NCI-H748 (cell line): ENCODE measurements at regions not wholly inside any gene's neighbourhood (a gene's known extent, or its start where the extent isn't known, plus 50 kb on each side); places are given as distances from the start of the nearest gene placed in this dataset.
A peak's percentile ranks its signal among the peaks of the same experiment; 100 is the strongest.
"Not testable (repeated sequence)": the region's sequence is repeated elsewhere in the genome, so short reads cannot be mapped to it uniquely, and the experiment has no call there.

Source experiments
- DNase-seq: peaks from one replicate; lab custom pipeline; 2025; ENCODE audit not compliant: unreplicated experiment; lab: John Stamatoyannopoulos, UW

DNA sequence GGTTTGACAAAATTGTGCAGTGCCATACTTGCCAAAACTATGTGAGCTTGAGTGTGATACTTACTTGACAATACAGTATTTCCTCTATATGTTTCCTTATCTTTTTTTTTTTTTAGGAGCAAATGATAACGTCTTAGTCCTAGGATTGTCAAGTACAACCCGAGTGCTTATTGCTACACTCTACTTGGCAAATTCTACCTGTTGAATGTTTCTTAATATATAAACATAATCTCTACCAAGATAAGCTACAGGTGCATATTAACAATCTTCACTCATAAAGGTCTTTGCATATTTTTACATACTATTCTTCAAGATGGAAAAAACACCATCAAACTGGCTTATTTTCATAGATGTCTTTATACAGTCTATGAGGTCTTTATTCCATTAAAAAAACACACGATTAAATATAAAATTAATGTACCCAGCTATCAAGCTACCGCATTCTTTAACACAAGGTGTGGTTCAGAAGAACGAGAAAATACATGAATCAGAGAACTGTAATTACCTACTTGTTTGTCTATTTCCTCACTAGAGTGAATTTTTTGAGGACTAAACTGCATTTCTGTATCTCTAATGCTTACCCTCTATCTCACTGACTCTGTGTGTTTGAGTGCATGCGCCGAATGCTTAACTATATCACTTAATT lies 76.1 kb upstream of the PDSS1 start:
- no peak for DNase-seq

DNA sequence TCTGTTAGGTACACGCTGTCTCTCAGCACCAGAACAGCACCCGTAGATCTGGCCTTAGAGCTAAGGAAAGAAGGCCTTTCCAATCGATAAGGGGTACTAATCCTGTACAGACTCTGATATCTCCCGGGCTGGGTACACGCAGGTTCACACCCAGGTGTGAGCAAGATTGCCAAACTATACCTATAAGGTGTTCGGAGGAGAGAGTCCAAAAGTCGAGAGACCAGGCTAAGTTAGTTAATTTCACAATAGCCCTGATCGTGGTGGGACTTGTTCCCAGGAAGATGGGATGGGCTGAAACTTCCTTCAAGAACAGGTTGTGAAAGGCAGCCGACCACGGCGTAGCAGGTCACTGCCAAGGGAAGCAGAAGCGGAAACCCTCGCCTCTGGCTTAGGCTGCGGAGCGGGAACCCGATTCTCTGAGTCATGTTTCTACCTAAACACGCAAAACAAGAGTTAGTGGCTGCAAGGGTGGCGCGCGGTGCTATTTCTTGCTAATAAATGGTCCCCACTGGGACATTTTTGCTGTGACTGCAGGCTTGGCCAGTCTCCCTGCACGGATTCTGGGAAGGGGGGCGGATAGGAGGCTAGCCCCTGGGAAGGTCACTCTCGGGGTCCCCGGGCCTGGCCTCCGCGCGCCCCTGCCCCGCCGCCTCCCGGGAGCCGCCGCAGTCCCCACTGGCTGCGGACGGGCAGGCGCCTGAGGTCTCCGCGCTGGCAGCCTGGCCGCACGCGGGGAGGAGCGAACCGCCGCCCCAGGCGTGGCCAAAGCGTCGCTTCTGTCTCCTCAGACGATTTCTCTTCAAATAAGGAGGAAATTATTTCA lies 75.4 kb upstream of the PDSS1 start:
- no peak for DNase-seq

DNA sequence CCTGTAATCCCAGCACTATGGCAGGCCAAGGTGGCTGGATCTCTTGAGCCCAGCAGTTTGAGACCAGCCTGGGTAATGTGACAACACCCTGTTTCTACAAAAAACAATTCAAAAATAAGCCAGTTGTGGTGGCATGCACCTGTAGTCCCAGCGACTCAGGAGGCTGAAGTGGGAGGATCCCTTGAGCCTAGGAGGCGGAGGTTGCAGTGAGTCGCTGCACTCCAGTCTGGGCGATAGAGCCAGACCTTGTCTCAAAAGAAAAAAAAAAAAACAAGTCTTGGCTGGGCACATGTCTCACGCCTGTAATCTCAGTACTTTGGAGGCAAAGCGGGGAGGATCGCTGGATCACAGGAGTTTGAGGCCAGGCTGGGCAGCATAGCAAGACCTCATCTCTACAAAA lies 74.6 kb upstream of the PDSS1 start:
- DNase-seq = no peak

DNA sequence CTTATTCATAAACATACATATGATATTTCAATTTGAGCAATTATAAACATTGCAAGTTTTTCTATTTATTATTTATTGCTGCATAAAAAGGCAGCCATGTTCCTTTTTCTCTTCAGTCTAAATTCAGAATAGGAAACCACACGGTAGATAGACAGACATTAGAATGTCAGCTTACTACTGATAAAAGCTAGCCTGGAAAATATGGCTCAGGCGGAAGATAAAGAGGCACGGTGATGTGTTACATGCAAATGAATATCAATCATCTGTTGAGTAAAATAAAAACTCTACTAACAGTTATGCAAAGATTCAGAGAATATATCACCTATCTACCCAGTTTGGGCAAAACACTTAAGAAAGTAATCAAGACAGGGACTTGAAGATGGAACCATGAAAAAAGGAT lies 73.5 kb upstream of the PDSS1 start:
- DNase-seq = no peak

DNA sequence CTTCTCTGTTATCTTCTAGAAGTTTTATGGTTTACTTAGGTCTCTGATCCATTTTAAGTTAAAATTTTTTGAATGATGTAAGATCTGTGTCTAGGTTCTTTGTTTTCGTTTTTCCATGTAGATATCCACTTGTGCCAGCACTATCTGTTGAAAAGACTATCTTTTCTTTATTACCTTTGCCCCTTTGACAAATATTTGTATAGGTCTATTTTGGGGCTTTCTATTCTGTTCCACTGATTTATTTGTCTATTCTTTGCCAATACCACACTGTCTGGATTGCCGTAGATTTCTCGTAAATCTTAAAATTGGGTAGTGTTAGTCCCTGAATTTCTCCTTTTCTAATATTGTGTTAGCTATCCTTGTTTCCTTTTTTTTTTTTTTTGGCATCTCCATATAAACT lies 71.4 kb upstream of the PDSS1 start:
- no peak for DNase-seq

DNA sequence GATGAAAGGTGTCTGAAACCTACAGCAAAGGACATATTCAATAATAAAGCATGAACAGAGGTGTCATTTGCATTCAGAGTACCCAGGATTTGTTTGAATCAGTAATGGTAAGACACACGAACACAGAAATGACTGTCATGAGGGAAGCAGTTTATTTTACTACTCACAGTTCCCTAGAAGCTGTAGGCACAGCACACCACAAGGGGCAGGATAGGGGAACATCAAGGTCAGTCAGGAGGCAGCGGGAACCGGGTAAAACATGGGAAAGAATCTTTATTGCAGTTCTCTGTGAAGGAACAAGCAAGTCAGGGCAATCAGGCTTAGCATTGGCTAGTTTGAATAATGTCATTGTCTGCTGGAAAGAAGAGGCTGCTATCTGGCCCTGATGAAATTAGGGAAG lies 70.2 kb upstream of the PDSS1 start:
- DNase-seq = peak; percentile 2

DNA sequence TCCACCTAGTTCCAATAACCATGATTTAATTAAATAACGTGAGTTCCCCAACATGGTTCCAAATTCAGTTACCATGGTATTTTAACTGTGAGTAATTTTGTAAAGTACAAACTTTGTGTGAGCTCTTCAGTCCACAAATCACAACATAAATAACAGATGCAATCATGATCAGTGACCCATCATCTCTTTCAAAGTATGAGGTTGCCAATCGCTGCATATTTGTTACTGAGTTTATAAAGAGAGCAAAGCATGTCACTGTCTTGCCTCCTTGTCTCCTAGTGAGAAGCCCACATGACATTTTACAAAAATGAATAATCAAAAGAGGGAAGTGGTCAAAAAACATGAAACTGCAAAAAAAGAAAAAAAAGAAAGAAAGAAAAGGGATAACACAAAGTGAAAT lies 69.1 kb upstream of the PDSS1 start:
- no peak for DNase-seq

DNA sequence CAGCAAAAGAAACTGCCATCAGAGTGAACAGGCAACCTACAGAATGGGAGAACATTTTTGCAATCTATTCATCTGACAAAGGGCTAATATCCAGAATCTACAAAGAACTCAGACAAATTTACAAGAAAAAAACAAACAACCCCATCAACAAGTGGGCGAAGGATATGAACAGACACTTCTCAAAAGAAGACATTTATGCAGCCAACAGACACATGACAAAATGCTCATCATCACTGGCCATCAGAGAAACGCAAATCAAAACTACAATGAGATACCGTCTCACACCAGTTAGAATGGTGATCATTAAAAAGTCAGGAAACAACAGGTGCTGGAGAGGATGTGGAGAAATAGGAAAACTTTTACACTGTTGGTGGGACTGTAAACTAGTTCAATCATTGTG lies 65.3 kb upstream of the PDSS1 start:
- not testable (repeated sequence) for DNase-seq

DNA sequence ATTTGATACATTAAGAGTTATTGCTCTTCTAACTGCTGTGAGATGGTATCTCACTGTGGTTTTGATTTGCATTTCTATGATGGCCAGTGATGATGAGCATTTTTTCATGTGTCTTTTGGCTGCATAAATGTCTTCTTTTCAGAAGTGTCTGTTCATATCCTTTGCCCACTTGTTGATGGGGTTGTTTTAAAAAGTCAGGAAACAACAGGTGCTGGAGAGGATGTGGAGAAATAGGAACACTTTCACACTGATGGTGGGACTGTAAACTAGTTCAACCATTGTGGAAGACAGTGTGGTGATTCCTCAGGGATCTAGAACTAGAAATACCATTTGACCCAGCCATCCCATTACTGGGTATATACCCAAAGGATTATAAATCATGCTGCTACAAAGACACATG lies 63.4 kb upstream of the PDSS1 start:
- DNase-seq = not testable (repeated sequence)

DNA sequence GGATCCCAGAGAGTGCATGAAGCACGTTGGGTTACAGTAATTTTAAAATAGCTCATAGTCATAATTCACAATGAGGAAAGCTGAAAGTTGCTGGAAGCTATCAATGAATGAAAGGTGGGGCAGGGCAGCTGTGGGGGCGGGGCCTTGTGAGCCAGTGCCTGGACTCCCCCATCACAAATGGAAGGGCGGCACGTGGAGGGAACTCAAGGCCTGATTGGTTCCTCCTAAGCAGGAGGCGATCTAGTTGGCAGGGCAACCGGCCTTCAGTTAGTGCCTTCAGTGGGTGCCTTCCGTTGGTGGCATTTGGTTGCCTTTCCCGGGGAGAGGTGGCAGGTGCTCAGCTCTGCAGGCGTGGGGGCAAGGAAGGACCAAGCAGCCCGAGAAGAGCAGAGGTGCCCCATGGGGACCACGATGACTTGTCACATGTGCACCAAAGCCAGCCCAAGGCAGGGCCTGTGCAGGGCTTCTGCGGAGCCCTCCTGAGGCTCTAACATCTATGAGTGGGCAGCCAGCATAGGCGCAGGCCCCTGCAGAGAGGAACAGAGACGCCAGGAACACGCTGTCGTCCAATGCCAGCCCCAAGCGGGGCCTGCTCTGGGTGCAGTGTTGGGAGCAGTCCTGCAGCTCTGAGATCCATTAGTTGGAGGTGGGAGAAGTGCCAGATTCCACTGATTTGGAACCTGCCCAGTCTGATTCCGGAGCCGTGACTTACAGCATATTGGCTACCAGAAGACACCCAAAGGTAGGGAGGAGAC lies 59.8 kb upstream of the PDSS1 start:
- DNase-seq = no peak

DNA sequence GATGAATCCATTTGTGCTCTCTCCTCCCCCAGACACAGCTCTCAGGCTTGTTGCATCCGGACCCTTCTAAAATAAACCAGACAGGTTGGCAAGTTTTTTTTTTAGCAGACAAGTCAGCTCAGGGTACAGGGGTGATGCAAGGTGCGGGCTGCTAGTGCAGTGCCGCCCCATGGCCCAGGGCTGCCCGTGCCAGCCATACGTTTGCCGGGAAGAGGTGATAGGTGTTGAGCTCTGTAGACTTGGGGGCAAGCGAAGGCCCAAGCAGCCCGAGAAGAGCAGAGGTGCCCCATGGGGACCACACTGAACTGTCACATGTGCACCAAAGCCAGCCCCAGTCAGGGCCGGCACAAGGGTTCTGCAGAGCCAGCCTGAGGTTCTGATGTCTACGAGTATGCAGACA lies 57.1 kb upstream of the PDSS1 start:
- DNase-seq = no peak

DNA sequence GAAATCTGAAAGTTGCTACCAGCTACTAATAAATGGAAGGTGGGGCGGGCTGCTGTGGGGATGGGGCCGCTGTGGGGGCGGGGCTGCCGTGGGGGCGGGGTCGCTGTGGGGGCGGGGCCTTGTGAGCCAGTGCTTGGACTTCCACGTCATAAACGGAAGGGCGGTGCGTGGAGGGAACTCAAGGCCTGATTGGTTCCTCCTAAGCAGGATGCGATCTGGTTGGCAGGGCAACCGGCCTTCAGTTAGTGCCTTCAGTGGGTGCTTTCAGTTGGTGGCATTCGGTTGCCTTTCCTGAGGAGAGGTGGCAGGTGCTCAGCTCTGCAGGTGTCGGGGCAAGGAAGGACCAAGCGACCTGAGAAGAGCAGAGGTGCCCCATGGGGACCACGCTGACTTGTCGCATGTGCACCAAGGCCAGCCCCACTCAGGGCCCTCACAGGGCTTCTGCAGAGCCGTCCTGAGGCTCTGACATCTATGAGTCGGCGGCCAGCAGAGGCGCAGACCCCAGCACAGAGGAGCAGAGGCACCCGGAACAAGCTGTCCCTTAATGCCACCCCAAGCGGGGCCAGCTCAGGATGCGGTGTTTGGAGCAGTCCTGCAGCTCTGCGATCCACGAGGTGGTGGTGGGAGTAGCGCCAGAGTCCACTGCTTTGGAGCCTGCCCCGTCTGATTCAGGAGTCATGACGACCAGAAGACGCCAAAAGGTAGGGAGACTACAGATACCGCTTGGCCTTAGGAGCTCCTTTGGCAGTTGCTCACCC lies 54.4 kb upstream of the PDSS1 start:
- peak; percentile 16 for DNase-seq

DNA sequence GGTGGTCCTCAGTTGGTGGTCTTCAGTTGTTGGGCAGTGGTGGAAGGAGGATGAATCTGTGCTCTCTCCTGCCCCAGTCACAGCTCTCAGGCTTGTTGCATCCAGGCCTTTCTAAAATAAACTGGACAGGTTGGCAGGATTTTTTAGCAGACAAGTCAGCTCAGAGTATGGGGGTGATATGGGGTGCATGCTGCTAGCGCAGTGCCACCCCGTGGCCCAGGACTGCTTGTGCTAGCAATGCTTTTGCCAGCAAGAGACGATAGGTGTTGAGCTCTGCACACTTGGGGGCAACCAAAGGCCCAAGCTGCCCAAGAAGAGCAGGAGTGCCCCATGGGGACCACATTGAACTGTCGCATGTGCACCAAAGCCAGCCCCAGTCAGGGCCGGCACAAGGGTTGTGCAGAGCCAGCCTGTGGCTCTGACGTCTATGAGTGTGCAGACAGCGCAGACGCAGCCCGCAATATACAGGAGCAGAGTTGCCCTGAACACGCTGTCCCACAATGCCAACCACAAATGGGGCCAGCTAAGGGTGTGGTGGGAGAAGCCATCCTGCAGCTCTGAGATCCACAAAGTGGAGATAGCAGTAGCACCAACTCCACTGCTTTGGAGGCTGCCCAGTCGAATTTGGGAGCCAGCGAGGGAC lies 49.8 kb upstream of the PDSS1 start:
- DNase-seq = no peak
